ENCODE measurements at regions not wholly inside any gene's neighbourhood (a gene's known extent, or its start where the extent isn't known, plus 50 kb on each side); places are given as distances from the start of the nearest gene placed in this dataset.

GRCh38 chr13:111902726-111903125 lies 164.2 kb upstream of the SOX1 start:
- TF ChIP-seq EP300 (IDR thresholded peaks at IDR 0.05; ENCODE audit: low read depth) (no peak), CTCF (IDR thresholded peaks at IDR 0.05) (no peak), POLR2A (IDR thresholded peaks at IDR 0.05) (no peak), POLR2AphosphoS5 (IDR thresholded peaks at IDR 0.05) (no peak)
